HG02759 (cell line): ENCODE measurements at regions not wholly inside any gene's neighbourhood (a gene's known extent, or its start where the extent isn't known, plus 50 kb on each side); places are given as distances from the start of the nearest gene placed in this dataset.
"Not testable (repeated sequence)": the region's sequence is repeated elsewhere in the genome, so short reads cannot be mapped to it uniquely, and the experiment has no call there.

Experiments
- ATAC-seq: cut with Tn5 transposase; IDR thresholded peaks from one replicate; pipeline ENCODE4 v1.9.1; 2021; ENCODE audit warnings: mild to moderate bottlenecking, moderate library complexity; ENCODE audit not compliant: unreplicated experiment

GRCh38 chr2:83901317-83901716 is 557.8 kb downstream of the SUCLG1 start:
- ATAC-seq = no peak

DNA sequence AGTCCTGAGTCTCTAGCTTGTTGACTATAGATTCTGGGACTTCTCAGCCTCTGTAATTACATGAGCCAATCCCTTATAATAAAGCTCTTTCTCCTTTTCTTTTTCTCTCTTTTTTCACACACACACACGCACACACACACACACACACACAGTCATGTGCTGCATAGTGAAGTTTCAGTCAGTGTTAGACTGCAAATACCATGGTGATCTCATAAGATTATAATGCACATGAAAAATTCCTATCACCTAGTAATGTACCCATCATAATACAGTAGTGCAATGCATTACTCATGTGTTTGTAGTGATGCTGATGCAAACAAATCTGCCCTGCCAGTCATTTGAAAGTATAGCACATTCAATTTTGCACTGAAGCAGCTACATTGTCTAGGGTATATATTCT is 558.2 kb downstream of the SUCLG1 start:
- no peak for ATAC-seq

DNA sequence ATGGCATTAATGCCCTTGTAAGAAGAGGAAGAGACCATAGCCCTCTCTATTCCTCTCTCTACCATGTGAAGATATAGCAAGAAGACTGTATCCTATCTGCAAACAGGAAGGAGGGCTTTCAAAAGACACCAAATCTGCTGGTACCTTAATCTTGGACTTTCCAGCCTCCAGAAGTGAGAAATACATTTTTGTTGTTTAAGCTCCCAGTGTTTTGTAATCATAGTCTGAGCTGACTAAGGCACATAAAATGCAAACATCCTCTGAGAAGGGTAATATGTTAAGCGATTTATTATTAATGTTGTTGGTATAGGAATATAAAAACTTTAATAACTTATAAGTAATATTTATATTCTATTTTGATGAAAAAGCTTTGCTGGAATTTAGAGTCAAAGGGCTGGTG is 559.8 kb downstream of the SUCLG1 start:
- ATAC-seq = no peak

- ATAC-seq = no peak
These were observed 564.1 kb downstream of the SUCLG1 start for GRCh38 chr2:83894976-83895375.

- ATAC-seq = no peak
These were observed 571.3 kb downstream of the SUCLG1 start for GRCh38 chr2:83887757-83888156.

GRCh38 chr2:83879127-83879526 is 580.0 kb downstream of the SUCLG1 start:
- ATAC-seq = no peak

DNA sequence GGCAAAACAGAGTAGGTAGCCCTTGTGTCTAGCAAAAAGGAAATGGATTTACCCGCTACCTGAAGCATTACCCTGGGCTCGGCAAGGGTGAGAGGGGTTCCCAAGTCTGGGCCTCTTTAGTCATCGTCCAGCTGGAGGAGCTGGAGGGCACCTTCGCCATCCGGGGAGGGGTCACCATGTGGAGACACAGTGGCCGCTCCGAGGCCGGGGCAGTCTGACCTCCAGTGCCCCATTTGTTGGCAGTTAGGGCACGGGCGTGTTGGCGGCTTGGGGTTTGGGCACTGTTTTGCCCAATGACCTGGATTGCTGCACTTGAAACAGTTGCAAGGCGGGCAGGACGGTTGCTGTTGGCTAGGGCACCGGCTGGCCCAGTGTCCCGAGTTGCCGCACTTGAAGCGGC is 581.8 kb downstream of the SUCLG1 start:
- ATAC-seq = not testable (repeated sequence)

DNA sequence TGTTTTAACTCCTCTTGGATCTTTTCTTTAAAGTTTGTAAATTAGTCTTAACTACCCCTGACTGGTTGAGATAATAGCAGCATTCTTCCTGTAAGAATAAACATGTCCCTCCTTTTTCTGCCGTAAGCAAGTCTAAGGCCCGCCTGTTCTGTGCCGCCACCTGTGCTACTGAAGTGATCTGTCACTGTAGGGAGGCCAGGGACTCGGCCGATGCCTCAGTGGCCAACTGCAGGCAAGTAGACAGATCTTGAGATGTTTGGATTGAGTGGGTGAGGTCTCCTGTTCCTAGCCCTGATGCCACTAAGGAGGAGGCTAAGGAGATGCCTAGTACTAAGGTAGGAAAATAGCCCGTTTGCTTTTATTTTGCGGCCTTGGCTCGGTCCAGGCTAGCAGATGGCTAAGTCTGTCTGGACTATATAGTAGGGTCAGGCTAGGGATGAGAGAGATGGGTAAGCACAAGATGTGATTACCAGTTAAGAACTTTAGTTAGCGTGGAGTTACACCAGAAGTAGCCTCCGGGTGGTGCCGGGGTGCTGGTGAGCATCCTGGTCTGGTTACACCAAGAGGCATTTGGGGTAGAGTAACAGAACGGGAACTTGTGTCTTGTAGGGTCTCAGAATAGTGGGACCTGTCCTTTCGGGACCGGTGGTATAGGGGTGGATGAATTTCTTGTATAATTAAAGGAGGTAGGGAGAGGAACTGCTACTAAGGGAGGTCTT is 584.2 kb downstream of the SUCLG1 start:
- ATAC-seq = no peak

DNA sequence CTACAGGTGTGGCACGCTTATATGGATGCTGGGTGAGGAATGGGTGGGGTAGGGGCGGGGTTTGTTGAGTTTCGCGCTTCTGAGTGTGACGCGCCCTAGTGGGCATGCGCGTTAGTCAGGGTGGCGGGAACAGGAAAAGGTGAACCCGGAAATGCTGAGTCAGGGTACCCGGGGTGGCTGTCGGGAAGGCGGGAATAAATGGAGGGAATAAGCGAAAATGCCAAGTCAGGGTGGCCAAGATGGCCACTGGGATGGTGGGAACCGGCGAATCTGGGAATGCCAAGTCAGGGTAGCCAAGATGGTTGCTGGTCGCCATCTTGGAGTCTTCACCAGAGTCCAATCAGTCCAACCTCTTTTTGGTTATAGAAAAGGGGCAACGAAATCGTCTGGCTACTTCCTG is 585.0 kb downstream of the SUCLG1 start:
- ATAC-seq = no peak

GRCh38 chr2:83873110-83873509 is 586.0 kb downstream of the SUCLG1 start:
- ATAC-seq = no peak

GRCh38 chr2:83866211-83866610 is 592.9 kb downstream of the SUCLG1 start:
- ATAC-seq = no peak

DNA sequence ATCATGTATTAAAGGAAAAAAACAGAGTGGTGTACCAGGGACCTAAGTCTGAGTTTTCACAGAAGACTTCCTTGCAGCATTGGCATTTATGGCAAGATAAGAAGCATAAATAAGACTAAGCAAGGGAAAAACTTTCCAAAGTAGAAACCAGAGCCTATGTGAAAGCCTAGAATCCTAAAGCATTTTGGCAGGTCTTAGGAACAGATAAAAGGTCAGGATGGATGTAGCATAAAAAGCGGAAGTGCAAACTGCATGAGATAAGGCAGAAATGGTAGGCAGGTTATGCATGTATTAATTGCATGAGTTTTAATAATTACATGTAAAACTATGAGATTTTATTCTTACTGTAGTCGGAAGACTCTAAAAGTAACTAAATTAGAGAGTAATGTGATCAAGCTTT is 596.5 kb downstream of the SUCLG1 start:
- no peak for ATAC-seq

DNA sequence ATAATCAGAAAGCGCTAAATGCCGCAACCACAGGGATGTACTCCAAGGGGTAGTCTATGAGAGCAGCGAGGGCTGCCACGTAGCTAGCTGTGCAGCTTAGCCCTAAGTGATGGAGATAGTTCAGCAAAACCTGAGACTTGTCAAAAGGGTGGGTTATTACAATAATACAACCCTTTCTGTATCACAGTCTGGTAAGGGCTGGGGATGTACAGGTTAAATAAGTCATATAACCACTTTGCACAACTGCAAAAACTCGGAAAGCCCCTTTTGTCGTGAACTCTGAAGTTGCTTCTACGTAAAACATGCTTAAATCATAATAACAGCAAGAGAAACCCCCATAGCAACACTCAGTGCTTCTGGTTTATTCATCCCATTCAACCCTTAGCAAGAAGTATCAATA is 598.8 kb downstream of the SUCLG1 start:
- ATAC-seq = no peak

DNA sequence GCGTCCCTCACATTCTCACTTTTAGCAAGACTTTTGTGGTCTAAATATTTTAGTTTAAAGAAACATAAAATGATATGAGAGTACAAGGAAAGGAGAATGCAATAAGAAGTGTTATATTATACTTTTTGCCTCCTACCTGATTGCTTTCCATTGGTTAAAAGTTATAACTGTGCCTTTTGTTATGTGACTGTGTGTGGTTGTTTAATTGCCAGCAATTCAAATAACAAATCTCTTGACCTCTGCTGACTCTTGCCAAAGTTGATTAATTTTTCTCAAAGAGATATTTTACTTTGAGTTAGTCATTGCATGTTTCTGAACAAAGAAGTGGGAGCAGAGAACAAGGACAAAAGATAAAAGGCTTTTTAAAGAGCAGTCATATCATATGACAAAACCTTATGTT is 599.5 kb downstream of the SUCLG1 start:
- no peak for ATAC-seq

DNA sequence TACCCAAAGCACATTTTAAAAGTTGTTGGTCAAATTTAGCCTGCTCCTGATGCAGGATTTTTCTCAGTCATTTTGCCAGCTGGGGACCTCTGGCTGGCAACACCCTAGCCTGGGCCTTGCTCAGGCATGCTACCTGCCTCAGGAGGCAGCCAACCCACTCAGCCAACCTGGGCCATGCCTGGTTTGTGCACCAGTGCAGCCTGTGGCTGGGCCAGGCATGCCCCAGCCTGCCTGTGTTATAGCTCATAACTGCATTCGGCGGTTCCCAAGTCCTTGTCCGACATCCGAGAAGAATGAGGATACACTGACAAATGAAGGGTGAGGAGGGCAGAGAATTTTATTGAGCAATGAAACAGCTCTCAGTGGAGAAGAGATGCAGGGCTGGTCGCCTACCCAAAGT is 608.0 kb downstream of the SUCLG1 start:
- no peak for ATAC-seq

DNA sequence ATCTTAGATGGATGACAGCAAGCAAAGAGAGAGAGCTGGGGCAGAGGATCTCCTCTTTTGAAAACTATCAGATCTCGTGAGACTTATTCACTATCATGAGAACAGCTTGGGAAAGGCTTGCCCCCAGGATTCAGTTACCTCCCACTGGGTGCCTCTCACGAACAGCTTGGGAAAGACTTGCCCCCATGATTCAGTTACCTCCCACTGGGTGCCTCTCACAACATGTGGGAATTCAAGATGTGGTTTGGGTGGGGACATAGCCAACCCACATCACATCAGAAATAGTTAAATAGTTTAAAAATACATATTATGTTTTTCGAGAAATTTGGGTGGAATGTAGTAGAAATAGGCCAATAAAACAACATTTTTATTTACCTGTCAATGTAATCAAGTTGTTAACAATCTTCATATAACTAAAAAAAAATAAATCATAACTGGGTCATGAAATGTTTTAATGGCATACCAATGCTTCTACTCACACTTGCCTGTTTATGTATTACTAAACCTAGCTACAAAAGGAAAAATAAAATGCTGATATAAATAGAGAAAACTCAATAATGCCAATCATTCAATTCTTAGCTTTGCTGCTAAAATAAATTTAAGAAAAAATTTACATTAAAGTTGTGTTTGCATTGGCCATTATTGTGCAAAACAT is 608.9 kb downstream of the SUCLG1 start:
- ATAC-seq = no peak

GRCh38 chr2:83844490-83844889 is 614.6 kb downstream of the SUCLG1 start:
- no peak for ATAC-seq

GRCh38 chr2:83842421-83842820 is 616.7 kb downstream of the SUCLG1 start:
- no peak for ATAC-seq

GRCh38 chr2:83837823-83838222 is 621.3 kb downstream of the SUCLG1 start:
- ATAC-seq = no peak

- no peak for ATAC-seq
These were observed 631.5 kb downstream of the SUCLG1 start for GRCh38 chr2:83827618-83828017.

- no peak for ATAC-seq
These were observed 632.5 kb downstream of the SUCLG1 start for GRCh38 chr2:83826577-83826976.

DNA sequence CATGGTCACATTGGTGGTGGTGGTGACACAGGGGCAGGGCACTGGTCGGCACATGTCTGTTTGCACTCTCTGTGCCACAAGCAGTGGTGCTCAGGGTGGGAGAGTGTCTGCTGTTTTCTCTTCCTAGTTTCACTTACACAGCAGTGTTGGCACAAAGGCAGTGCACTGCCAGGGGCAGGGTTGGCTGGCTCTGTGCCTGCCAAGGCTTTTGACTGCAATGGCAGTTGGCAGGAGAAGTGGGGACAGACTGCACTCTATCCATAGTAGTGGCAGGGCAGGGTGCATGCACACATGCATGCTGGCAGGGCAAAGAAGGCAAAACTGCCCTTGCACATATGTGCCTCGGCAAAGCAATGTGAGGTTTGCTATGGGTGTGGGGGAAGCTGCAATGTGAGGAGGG is 635.9 kb downstream of the SUCLG1 start:
- ATAC-seq = no peak

DNA sequence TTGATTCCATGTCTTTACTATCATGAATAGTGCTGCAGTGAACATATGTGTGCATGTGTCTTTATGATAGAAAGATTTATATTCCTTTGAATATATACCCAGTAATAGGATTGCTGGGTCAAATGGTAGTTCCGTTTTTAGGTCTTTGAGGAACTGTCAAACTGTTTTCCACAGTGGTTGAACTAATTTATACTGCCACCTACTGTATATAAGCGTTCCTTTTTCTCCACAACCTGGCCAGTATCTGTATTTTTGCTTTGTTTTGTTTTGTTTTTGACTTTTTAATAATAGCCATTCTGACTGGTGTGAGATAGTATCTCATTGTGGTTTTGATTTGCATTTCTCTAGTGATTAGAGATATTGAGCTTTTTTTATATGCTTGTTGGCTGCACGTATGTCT is 641.6 kb downstream of the SUCLG1 start:
- no peak for ATAC-seq
